HG03175 (cell line): ENCODE measurements at regions not wholly inside any gene's neighbourhood (a gene's known extent, or its start where the extent isn't known, plus 50 kb on each side); places are given as distances from the start of the nearest gene placed in this dataset.
"Not testable (repeated sequence)": the region's sequence is repeated elsewhere in the genome, so short reads cannot be mapped to it uniquely, and the experiment has no call there.

ENCODE experiments used
- ATAC-seq: cut with Tn5 transposase; IDR thresholded peaks from one replicate; pipeline ENCODE4 v1.9.1; 2021; ENCODE audit warnings: mild to moderate bottlenecking, moderate library complexity; ENCODE audit not compliant: unreplicated experiment

DNA sequence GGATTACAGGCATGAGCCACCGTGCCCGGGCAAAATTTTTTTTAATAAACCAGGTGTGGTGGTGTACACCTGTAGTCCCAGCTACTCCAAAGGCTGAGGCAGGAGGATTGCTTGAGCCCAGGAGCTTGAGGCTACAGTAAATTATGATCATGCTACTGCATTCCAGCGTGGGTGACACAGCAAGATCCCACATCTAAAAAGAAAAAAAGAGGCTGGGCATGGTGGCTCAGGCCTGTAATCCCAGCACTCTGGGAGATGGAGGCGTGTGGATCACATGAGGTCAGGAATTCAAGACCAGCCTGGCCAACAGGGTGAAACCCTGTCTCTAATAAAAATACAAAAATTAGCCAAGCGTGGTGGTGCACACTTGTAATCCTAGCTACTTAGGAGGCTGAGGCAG, 125.6 kb downstream of the ZNF281 start:
- ATAC-seq, result not testable (repeated sequence)

DNA sequence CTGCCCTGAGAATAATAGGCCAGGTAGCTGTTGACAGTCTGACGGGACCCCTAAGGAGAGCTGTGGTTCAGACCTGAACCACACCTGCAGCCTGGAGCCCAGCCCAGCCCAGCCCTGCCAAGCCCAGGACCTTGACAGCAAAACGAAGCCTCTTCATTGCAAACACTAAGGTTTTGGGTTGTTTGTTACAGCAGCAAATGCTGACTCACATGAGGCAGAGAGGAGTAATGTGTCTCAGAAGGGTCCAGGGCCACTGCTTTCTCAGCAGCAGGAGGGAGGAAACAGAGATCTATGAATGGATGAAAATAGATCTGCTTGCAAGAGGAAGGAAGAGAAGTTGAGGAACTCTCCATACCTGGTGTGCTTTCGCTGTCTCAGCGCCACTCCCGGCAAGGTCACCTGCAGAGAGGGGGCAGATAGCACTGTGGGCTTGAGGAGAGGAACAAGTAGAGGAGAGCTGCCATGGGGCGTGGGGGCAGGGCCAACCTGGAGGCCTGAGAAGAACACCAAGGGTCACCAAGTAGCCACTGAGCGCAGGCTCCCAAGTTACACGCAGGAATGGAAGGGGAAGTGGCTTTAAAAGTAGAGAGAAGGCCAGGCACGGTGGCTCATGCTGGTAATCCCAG, 127.2 kb downstream of the ZNF281 start:
- no peak for ATAC-seq

DNA sequence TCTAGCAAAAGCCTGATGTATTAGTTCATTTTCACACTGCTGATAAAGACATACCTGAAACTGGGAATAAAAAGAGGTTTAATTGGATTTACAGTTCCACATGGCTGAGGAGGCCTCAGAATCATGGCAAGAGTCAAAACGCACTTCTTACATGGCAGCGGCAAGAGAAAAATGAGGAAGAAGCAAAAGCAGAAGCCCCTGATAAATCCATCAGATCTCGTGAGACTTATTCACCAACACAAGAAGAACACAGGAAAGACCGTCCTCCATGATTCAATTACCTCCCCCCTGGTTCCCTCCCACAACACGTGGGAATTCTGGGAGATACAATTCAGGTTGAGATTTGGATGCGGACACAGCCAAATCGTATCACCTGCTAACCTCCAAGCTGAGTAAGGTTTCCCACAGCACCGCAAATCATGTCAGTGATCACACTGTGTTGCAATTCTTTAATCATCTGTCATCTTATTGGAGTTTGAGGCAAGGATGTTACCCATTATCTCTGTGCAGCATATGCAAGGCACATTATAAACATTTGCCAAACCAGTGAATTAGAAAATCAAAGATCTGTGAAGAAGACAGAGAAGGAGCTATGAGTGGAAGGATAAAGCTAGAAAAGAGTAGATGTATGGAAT, 128.5 kb downstream of the ZNF281 start:
- no peak for ATAC-seq

DNA sequence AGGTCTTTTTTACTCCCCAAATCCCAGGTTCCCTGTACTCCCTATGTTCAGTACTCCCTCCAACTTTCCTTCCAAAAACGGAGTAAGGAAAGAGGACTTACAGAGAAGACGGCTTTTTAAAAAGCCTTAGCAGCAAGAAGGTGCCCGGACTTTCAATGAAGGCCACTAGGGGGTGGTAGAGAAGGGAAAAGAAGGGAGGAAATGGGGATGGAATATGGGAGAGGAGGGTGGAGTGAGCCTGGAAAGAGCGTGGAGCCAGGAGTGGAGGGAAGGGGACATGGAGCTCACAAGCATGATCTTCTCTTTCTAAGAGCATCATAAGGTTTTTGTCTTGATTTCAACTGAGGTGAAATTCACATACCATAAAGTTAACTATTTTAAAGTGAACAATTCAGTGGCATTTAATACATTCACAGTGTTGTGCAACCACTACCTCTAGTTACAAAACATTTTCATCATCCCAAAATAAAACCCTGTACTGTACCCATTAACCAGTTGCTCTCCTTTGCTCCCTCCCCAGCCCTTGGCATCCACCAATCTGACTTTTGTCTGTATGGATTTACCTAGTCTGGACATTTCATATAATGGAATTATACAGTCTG, 129.9 kb downstream of the ZNF281 start:
- ATAC-seq, result no peak

DNA sequence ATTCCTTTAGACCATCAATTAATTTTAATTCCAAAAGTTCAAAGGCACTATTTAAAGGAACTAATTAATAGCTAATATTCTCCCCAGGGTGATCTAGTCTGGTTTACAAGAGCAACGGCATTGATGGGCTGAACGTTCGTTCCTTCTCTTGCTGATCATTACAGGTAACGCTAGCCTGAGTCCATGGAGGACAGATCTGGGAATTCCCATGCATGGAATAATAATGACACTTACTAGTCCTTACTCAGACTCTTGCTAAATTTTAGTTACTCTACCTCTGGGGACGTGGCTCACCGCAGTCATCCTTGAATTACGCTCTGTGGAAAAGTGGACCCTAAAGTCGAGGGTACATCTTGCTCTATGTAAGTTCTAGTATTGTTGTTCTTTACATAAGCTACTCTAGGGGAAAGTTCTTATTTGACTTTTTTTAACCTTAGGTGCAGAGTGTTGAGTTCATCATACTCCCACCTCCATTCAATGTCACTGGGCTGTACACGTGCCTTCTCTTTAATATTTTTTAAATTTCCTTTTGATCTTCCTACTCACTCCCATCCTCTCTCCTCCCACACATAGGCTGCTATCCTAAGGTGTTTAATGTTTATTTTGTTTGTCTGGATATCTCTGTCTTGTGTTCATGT, 133.9 kb downstream of the ZNF281 start:
- ATAC-seq, result no peak

DNA sequence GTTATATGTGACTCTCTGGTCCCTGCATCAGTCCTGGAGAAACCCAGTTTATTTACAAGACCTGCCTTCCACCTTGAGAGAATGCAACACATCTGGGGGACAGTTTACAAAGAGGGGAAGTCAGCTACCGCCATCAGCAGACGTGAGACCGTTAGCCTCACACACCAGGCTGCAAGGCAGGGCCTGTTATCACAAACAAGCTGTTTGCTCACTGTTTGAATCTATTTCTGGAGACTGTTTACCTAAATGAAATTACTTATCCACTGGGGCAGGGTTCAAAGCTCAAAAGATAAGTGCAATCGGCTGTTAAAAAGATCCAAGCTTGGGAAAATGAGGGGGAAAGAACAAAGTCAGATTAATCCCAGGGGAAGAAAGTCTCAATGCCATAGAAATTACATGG, 134.4 kb downstream of the ZNF281 start:
- ATAC-seq, result no peak

DNA sequence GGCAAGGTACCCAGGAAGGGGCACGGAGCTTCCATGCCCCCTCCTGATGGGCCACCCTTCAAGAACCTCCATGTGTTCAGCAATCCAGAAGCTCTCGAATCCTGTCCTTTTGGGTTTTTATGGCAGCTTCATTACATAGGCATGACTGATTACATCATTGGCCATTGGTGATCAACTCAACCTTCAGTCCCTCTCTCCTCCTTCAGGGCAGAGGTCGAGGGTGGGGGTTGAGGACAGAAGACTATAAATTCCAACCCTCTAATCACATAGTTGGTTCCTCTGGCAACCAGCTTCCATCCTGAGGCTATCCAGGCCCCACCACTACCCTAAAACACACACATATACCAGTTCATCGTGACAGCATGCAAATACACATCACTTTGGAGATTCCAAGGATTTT, 135.7 kb downstream of the ZNF281 start:
- no peak for ATAC-seq

DNA sequence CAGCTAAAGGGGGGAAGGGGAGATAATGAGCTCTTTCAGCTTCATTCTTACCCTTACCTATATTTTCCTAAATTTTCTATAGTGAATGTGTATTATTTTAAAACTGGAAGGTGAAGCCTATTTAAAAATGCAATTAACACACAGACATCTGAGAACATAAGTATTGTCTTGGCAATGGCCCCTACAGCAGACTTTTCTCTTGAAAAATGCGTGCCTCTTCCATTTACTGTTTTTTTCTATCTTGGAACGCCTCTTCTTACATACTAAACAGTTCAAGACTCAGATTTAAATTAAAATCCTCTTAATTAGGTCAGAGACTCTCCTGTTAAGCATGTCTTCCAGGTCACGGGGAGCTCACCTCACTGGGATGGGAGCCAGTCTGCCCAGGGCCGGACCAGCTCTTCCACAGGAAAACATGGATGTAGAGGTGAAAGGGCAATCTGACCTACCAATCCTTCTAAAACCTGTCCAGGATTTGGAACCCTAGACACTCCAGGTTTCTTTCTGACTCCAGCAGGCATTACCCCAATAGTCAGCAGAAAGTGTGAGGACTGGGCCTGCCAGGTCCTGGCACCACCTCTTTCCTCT, 137.3 kb downstream of the ZNF281 start:
- ATAC-seq, result no peak

DNA sequence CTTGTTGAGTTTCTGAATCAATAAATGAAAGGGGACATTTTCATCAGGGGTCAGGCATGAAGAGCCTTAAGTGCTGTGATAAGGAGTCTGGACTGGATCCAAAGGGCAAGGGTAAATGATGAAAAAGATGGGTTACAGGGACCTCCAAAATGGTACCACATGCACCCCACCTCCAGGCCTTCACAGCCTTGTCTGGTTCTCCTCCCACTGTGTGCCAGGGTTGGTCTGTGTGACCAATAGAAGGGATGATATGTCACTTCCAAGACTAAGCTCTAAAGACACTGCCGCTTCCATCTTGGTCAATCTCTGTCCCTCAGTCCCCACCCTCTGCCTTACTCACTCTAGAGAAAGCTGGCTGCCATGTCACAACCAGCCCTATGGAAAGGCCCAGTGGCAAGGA, 140.6 kb downstream of the ZNF281 start:
- no peak for ATAC-seq

DNA sequence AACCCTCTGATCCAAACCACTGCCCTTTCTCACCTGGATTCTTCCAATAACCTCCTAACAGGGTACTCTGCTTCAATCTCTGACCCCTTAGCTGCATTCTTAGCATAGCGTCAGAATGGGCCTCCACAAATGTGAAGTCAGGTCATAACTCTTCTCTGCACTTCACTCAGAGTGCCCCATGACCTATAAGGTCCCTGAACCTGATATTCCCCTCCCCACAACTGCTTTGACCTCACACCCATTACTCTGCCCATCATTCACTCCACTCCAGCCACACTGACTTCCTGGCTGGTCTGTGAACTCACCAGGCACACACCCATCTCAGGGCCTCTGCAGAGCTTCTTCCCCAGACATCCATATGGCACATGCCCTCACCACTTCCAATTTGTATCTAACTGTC, 141.9 kb downstream of the ZNF281 start:
- ATAC-seq, result no peak

DNA sequence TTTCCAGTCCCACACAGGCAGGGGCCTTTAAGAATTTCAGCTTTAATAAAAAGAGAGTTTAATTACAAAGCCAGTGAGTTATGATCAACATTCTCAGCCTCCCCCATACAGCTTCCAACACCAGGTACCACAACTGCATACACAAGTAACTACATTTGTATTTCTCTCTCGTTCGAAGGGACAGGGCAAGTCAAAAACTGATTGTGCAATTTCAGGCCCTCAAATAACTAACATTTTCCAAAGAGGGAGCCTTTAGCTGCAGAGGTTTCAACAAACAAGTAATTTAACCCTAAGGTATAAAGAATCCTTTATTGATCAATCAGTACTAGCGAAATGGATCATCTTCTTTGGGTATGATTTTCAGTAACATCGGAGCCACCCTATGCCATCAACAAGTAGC, 142.4 kb downstream of the ZNF281 start:
- ATAC-seq, result no peak

DNA sequence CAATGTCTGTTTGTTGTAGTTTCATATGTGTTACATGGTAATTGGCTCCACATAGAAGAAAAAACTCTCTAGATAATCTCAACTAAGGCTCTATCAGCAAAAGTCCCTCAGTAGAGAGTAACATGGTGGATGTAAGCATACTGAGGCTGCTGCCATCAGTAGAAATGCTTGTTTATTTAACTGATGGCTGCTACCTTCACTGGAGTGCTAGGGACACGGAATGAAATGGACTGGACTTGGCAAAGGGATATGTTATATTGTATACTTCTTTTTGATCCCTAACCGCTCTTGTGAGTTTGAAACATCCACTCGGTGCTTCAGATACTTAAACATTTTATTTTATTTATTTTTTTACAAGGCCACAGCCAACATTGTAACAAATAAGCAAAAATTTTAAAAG, 143.0 kb downstream of the ZNF281 start:
- ATAC-seq, result no peak

DNA sequence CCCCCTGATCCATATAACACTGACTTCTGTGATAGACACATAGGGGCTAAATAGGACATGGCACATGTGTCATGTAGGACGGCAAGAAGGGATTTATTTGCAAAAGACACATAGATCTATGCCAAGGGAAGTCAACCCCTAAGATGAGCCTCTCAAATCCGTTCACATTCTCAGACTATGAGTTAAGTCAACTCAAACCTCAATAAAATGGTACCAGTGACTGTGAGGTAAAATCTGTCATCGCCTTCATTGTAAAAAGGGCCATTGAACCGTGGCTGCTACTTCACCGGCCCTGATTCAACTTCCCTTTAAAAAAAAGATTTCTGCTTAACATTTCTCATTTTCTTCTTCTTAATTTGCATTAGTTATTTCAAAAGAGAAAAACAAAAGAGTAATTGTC, 144.0 kb downstream of the ZNF281 start:
- no peak for ATAC-seq

DNA sequence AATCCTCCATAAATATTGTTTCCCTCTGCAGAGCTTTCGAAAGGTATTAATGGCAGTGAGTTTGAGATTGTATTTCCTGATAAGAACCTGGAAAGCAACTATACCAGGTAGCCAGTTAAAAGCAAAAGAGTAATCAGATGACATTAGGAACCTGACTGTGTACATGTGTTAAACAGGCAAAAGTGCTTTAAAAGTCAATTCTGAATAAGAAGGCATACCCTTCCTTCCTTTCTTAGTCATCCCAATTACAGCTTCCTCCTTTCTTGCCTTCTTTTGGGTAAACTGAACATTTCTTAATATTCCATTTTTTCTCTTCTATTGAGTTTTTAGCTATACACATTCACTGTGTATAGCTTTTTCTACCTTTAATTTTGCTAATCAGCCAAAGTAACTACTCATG, 144.7 kb downstream of the ZNF281 start:
- ATAC-seq, result no peak

DNA sequence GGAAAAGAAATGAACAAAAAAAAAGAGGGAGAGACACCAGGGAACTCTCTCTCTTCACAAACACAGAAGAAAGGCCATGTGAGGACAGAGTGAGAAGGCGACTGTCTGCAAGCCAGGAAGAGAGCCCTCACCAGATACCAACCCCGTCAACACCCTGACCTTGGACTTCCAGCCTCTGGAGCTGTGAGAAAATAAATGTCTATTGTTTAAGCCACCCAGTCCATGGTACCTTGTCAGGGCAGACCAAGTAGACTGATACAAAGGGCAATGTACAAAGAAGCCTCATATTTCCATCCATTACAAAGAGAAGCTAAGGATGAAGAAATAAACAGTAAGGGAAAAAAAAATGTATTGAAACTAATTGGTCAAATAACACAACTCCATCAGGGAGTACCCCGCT, 146.6 kb downstream of the ZNF281 start:
- ATAC-seq, result no peak

DNA sequence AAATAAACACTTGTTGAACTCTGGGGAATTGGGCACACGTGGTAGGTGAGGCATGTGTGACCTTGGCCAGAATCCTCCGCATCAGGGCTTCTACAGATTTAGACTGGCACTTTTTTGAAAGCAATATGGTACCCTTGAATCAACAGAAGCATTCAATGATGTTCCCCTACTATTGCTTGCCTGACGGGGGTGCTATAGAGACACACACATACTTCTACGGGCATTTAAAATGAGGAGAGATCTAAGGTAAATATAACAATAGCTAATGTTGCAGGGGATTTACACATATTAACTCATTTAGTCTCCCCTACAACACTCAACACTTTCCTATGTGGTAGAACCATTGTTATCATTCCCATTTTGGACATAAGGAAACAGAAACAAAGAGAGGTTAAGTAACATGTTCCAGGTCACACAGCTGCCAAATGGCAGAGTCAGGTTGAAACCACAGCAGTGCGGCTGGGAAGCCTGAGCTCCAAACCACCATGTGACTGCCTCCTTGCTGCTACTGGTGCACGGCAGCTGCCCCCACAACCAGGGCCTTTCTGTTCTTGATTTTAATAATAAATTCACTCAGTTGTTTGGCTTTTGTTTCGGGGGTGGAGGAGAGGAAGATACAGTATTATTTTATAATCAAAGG, 147.4 kb downstream of the ZNF281 start:
- ATAC-seq, result no peak

DNA sequence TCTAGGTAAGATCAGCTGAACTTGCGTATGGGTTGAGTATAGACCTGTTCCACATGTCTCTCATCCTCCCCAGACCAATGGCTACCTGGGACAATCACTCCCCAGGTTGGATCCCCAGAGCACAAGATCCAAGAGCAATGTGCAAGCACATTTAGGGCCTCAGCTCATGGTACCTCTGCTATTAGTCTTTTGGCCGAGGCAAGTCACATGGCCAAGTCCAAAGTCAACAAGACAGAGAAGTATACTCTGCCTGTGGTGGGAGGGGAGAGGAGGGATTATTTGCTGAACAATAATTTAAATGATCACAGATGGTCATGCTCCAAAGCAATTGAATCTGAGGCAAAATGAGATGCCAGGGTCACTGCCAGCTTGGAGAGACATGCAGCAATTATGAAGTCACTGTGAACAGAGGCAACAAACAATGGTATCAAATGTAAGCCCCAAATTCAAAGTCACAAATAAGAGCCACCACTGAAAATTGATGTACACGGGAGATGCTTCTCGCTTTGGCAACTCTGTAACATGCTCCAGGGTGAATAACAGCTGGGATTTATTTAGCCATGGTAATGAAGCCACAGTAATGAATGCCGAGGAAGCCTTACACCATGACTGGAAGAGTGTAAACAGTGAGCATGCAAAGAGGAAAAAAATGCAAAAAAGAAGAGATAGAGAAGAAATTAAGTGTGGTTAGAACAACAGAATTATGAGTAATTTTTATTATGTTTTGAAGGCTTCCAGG, 149.1 kb downstream of the ZNF281 start:
- no peak for ATAC-seq

DNA sequence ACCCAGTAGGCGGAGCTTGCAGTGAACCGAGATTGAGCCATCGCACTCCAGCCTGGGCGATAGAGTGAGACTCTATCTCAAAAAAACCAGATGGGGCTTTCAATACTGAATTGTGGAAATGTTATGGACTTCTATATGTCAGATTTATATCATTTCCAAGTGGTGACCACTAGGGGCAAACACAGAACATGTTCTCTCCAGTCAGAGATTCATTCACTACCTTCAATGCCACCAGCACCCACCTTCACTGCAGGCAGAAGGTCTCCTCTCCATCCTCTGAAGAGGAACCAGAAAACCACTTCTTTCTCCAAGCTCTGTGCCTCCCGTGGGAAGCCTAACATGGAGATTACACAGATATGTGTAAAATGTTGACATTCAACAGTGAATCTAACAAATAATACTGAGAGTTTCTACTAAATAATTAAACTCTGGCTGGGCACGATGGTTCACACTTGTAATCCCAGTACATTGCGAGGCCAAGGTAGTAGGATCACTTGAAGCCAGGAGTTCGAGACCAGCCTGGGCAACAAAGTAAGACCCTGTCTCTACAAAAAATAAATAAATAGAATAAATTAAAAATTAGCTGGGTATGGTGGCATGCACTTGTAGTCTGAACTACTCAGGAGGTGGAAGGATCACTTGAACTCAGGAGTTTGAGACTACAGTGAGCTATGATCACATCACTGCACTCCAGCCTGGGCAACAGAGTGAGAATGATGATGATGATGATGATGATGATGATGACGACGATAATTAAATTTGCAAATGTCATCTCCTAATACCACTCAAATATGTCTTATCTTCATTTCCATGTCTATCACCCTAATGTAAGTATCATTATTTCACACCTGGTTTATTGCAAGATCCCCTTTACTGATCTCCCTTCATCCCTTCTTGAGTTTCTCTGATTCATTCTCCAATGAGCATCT, 151.1 kb downstream of the ZNF281 start:
- peak; percentile 56 for ATAC-seq

DNA sequence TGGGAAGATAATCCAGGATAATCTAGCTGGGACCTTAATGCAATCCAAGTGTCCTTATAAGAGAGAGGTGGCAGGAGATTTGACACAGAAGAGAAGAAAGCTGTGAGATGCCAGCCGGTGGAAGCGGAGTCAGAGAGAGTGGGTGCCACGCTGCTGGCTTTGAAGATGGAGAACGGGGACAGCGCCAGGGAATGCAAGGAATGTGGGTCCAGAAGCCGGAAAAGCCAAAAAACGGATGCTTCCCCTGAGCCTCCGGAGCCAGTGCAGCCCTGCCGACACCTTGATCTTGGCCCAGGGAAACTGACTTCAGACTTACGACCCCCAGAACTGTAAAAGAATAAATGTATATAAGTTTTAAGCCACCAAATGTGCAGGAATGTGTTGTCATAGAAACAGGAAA, 152.6 kb downstream of the ZNF281 start:
- no peak for ATAC-seq

DNA sequence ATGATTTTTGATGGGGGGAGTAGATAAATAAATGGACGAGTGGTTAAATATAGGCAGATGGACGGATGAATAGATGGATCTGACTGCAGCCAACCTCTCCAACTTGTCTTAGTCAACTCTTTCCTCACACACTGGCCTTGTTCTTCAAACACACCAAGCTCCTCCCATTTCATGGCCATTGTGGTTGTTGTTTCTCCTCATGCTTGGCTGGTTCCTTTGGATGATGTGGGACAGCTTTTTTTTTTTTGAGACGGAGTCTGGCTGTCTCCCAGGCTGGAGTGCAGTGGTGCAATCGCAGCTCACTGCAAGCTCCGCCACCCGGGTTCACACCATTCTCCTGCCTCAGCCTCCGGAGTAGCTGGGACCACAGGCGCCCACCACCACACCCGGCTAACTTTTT, 155.2 kb downstream of the ZNF281 start:
- ATAC-seq, result not testable (repeated sequence)
